ENCODE measurements at regions not wholly inside any gene's neighbourhood (a gene's known extent, or its start where the extent isn't known, plus 50 kb on each side); places are given as distances from the start of the nearest gene placed in this dataset.

DNA sequence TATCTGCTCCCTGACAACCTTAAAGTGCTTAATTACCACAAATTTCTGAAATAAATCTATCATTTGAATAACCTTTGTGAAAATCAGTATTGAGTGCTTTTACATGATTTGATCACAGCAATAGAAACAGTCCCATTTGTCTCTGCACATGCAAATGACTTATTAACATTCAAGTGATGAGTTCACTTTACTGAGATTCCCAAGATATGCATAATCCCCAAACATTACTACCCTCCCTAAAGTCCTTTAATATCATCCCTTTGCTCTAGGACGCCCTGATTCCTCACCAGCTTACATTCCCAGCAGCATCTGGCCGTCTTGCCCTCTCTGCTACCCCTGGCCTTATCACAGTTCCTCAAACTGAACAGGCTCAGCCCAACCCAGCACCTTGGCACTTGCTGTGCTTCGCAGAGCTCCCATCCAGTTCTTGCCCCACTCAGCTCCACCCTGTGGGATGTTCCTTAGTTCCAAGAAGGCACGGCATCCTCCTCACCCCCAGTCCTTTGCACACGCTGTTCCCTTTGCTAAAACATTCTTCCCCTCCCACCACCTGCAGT, 347.5 kb downstream of the PREX1 start:
- Histone ChIP-seq H3K27me3 (ENCODE audit: control insufficient read depth, insufficient read depth, low read length) (peaks cover 11% of the 10 kb centered on the region), H3K36me3 (ENCODE audit: control insufficient read depth, insufficient read depth, low read length) (no peaks in the 10 kb centered on the region), H3K4me3 (ENCODE audit: low read length) (no peak overlapping the region), H3K4me1 (ENCODE audit: control insufficient read depth, insufficient read depth, low read length) (no peaks in the 10 kb centered on the region), H3K9me3 (ENCODE audit: control insufficient read depth, low read depth, low read length) (no peaks in the 10 kb centered on the region), H3K27ac (ENCODE audit: low read length) (no peak overlapping the region)
- DNase-seq: no peak
- no CpG with 5 or more reads among the region's 5 CpGs for WGBS (ENCODE audit: insufficient coverage, low lambda C conversion rate)

DNA sequence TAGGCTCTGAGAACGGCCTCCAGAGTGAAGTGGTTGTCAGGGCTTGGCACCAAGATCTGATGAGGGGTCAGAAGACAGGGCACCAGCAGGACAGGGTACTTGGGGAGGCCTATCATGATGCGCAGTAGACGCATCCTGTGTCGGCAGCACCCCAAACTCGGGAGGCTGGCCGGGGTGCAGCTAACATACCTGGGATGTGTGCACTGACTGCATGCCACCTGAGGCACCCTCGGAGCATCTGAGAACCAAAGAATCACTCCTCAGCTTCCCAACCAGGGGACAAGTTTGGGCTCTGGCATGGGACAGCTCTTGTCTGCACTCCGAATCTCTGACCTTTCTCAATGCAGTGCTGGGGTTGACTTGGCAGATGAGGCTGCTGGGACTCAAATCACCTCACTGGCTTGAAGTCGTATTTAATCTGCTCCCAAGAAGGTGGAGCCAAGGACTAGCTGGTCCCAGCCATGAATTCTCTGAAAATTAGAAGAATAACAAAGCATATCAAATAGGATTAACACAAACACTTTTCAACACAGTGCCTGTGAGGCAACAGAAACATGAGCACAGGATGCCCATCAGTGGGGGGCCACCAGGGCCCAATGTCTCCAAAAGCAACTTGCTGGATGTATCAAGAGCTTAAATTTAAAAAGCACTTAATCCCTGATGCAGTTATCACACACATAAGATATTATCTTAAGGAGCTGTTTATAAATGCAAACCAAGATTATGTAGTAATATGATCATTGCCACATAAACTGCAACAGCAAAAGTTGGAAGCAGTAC, 348.8 kb downstream of the PREX1 start:
- Histone ChIP-seq H3K27me3 (ENCODE audit: control insufficient read depth, insufficient read depth, low read length) (peaks cover 16% of the 10 kb centered on the region), H3K4me1 (ENCODE audit: control insufficient read depth, insufficient read depth, low read length) (no peaks in the 10 kb centered on the region), H3K9me3 (ENCODE audit: control insufficient read depth, low read depth, low read length) (no peaks in the 10 kb centered on the region), H3K4me3 (ENCODE audit: low read length) (no peak overlapping the region), H3K27ac (ENCODE audit: low read length) (no peak overlapping the region), H3K36me3 (ENCODE audit: control insufficient read depth, insufficient read depth, low read length) (no peaks in the 10 kb centered on the region)
- WGBS (ENCODE audit: insufficient coverage, low lambda C conversion rate): no CpG with 5 or more reads among the region's 9 CpGs
- DNase-seq: no peak

DNA sequence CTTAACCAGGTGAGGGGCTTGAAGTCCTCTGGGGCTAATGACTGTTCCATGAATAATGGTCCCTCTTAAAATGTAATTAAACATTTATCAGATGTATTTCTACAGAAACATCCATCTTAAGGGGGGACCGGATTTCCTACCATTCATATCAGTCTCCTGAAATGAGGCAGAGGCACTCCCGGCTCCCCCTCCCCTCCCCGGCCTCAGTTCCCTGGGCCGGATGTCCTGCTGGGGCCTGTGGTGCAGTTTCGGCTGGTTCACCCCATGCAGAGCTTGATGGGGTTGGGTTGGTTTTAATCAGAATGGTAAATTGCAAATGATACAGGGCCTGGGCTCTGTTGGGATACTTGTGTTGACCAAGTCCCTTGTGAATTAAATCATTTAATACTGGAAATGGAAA, 349.4 kb downstream of the PREX1 start:
- H3K4me1 ChIP-seq (ENCODE audit: control insufficient read depth, insufficient read depth, low read length): no peaks in the 10 kb centered on the region
- no peak overlapping the region for H3K27ac ChIP-seq (ENCODE audit: low read length)
- no peak for DNase-seq
- peaks cover 16% of the 10 kb centered on the region for H3K27me3 ChIP-seq (ENCODE audit: control insufficient read depth, insufficient read depth, low read length)
- H3K9me3 ChIP-seq (ENCODE audit: control insufficient read depth, low read depth, low read length): no peaks in the 10 kb centered on the region
- H3K4me3 ChIP-seq (ENCODE audit: low read length): no peak overlapping the region
- H3K36me3 ChIP-seq (ENCODE audit: control insufficient read depth, insufficient read depth, low read length): no peaks in the 10 kb centered on the region
- no CpG with 5 or more reads among the region's 5 CpGs for WGBS (ENCODE audit: insufficient coverage, low lambda C conversion rate)

- H3K36me3 ChIP-seq (ENCODE audit: control insufficient read depth, insufficient read depth, low read length): no peaks in the 10 kb centered on the region
- WGBS (ENCODE audit: insufficient coverage, low lambda C conversion rate): no CpG with 5 or more reads among the region's 11 CpGs
- peaks cover 16% of the 10 kb centered on the region for H3K27me3 ChIP-seq (ENCODE audit: control insufficient read depth, insufficient read depth, low read length)
These were observed 350.9 kb downstream of the PREX1 start for GRCh38 chr20:48476854-48477253.

DNA sequence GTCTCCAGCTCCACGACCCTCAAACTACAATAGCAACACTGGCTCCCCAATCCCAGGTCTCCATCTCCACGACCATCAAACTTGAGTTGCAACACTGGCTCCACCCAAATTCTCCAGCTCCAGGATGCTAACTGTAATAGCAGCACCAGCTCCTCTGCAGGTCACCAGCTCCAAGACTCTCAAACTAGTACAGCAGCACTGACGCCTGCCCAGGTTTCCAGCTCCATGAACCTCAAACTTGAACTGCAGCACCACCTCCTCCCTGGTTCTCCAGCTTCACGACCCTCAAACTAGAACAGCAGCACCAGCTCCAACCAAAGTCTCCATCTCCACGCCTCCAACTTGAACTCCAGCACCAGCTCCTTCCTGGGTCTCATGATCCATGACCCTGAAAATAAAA, 353.8 kb downstream of the PREX1 start:
- Histone ChIP-seq H3K4me1 (ENCODE audit: control insufficient read depth, insufficient read depth, low read length) (no peaks in the 10 kb centered on the region), H3K4me3 (ENCODE audit: low read length) (no peak overlapping the region), H3K27me3 (ENCODE audit: control insufficient read depth, insufficient read depth, low read length) (peaks cover 8% of the 10 kb centered on the region), H3K36me3 (ENCODE audit: control insufficient read depth, insufficient read depth, low read length) (no peaks in the 10 kb centered on the region), H3K27ac (ENCODE audit: low read length) (no peak overlapping the region), H3K9me3 (ENCODE audit: control insufficient read depth, low read depth, low read length) (no peaks in the 10 kb centered on the region)
- DNase-seq: no peak
- no CpG with 5 or more reads among the region's 5 CpGs for WGBS (ENCODE audit: insufficient coverage, low lambda C conversion rate)

More at GRCh38 chr20:48476854-48477253, 350.9 kb downstream of the PREX1 start:
- no peak overlapping the region for H3K4me3 ChIP-seq (ENCODE audit: low read length)
- no peak overlapping the region for H3K27ac ChIP-seq (ENCODE audit: low read length)
- no peak for DNase-seq
- no peaks in the 10 kb centered on the region for H3K4me1 ChIP-seq (ENCODE audit: control insufficient read depth, insufficient read depth, low read length)
- H3K9me3 ChIP-seq (ENCODE audit: control insufficient read depth, low read depth, low read length): no peaks in the 10 kb centered on the region

DNA sequence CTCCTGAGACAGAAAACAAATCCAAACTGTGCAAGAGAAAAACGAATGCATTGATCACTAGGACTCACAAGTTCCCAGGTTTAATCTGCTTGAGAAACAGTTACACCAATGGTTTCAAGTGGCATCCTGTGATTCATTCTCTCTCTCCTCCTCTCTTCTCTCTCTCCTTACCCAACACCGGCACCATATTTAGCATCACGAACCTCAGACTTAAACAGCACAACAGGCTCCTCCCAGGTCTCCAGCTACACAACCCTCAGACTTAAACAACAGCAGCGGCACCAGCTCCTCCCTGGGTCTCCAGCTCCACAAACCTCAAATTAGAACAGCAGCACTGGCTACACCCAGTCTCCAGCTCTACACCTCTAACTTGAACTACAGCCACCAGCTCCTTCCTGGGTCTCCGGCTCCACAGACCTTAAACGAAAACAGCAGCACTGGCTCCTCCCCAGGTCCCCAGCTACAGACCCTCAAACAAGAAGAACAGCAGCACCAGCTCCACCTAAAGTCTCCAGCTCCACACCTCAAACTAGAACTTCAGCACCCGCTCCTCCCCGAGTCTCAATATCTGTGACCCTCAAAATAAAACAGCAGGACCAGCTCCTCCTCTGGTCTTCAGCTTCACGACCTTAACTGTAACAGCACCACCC, 355.9 kb downstream of the PREX1 start:
- Histone ChIP-seq H3K27ac (ENCODE audit: low read length) (no peak overlapping the region), H3K4me1 (ENCODE audit: control insufficient read depth, insufficient read depth, low read length) (no peaks in the 10 kb centered on the region), H3K36me3 (ENCODE audit: control insufficient read depth, insufficient read depth, low read length) (no peaks in the 10 kb centered on the region), H3K27me3 (ENCODE audit: control insufficient read depth, insufficient read depth, low read length) (peaks cover 8% of the 10 kb centered on the region), H3K4me3 (ENCODE audit: low read length) (no peak overlapping the region), H3K9me3 (ENCODE audit: control insufficient read depth, low read depth, low read length) (no peaks in the 10 kb centered on the region)
- WGBS (ENCODE audit: insufficient coverage, low lambda C conversion rate): no CpG with 5 or more reads among the region's 9 CpGs
- DNase-seq: no peak

DNA sequence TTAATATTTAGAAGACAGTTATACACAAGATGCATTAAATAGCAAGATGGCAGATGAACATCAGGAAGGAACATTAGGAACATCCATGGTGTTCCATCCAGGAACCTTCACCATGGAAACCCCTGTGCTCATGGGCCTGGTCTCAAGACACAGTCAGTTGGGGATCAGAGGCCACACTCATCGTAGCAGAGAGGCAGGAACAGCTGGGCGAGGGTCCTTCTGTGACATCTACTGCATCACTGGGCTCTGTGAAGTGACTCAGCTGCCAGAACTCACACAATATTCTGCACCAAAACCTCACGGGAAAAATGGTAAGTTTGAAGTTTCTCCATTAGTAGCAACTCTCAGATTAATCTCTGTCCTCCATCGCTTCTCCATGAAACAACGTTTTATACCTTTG, 356.6 kb downstream of the PREX1 start:
- Histone ChIP-seq H3K36me3 (ENCODE audit: control insufficient read depth, insufficient read depth, low read length) (no peaks in the 10 kb centered on the region), H3K9me3 (ENCODE audit: control insufficient read depth, low read depth, low read length) (no peaks in the 10 kb centered on the region), H3K27me3 (ENCODE audit: control insufficient read depth, insufficient read depth, low read length) (peaks cover 5% of the 10 kb centered on the region), H3K27ac (ENCODE audit: low read length) (no peak overlapping the region), H3K4me3 (ENCODE audit: low read length) (no peak overlapping the region), H3K4me1 (ENCODE audit: control insufficient read depth, insufficient read depth, low read length) (no peaks in the 10 kb centered on the region)
- 50% methylated on average over 1 of the region's 5 CpGs for WGBS (ENCODE audit: insufficient coverage, low lambda C conversion rate)
- no peak for DNase-seq

- no peaks in the 10 kb centered on the region for H3K4me1 ChIP-seq (ENCODE audit: control insufficient read depth, insufficient read depth, low read length)
- H3K27ac ChIP-seq (ENCODE audit: low read length): no peak overlapping the region
- WGBS (ENCODE audit: insufficient coverage, low lambda C conversion rate): 93% methylated on average over 2 of the region's 3 CpGs
- no peak overlapping the region for H3K4me3 ChIP-seq (ENCODE audit: low read length)
- no peak for DNase-seq
- H3K27me3 ChIP-seq (ENCODE audit: control insufficient read depth, insufficient read depth, low read length): peaks cover 5% of the 10 kb centered on the region
- no peaks in the 10 kb centered on the region for H3K9me3 ChIP-seq (ENCODE audit: control insufficient read depth, low read depth, low read length)
- H3K36me3 ChIP-seq (ENCODE audit: control insufficient read depth, insufficient read depth, low read length): no peaks in the 10 kb centered on the region
These were observed 357.7 kb downstream of the PREX1 start for GRCh38 chr20:48470141-48470540.

DNA sequence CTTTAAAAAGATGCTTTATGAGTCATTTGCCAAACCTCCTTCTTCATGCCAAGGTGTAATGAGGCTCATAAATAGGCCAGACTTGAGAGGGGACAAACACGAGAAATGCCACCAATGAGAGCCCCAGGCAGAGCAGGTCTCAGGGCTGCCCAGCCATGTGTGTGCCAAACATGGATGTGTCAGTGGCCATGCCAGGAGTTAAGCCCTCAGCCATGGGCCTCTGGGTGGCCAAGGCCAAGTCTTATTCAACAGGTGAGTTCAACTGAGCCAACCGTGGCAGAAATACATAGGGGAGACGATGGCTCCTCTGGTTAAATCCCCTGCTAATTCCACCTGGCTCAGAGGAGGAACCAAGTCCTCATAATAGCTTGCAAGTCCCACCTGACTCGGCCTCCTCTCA, 358.8 kb downstream of the PREX1 start:
- Histone ChIP-seq H3K36me3 (ENCODE audit: control insufficient read depth, insufficient read depth, low read length) (no peaks in the 10 kb centered on the region), H3K27ac (ENCODE audit: low read length) (no peak overlapping the region), H3K4me1 (ENCODE audit: control insufficient read depth, insufficient read depth, low read length) (no peaks in the 10 kb centered on the region), H3K27me3 (ENCODE audit: control insufficient read depth, insufficient read depth, low read length) (no peaks in the 10 kb centered on the region), H3K4me3 (ENCODE audit: low read length) (no peak overlapping the region), H3K9me3 (ENCODE audit: control insufficient read depth, low read depth, low read length) (no peaks in the 10 kb centered on the region)
- DNase-seq: no peak
- WGBS (ENCODE audit: insufficient coverage, low lambda C conversion rate): no CpG with 5 or more reads among the region's 4 CpGs

- DNase-seq: no peak
- Histone ChIP-seq H3K4me1 (ENCODE audit: control insufficient read depth, insufficient read depth, low read length) (no peaks in the 10 kb centered on the region), H3K36me3 (ENCODE audit: control insufficient read depth, insufficient read depth, low read length) (no peaks in the 10 kb centered on the region), H3K27me3 (ENCODE audit: control insufficient read depth, insufficient read depth, low read length) (no peaks in the 10 kb centered on the region), H3K4me3 (ENCODE audit: low read length) (no peak overlapping the region), H3K27ac (ENCODE audit: low read length) (no peak overlapping the region), H3K9me3 (ENCODE audit: control insufficient read depth, low read depth, low read length) (no peaks in the 10 kb centered on the region)
- no CpG with 5 or more reads among the region's 5 CpGs for WGBS (ENCODE audit: insufficient coverage, low lambda C conversion rate)
These were observed 359.2 kb downstream of the PREX1 start for GRCh38 chr20:48468571-48468970.
